ENCODE measurements at regions not wholly inside any gene's neighbourhood (a gene's known extent, or its start where the extent isn't known, plus 50 kb on each side); places are given as distances from the start of the nearest gene placed in this dataset.

DNA sequence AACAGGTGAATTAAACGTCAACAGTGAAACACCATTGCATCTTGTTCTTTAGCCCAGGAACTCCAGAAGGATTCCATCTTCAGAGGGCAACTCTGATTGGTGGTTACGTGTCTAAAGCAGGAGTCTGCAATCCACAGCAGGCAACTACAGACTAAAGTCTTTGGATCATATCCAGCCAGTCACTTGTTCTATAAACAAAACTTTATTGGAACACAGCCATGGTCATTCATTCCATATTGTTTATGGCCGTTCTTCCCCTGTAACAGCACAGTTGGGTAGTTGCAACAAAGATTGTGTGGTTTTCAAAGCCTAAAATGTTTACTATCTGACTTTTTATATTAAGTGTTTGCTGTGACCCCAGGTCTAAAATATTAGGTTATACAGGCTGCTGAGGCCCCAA, 94.7 kb upstream of the IMMP2L start:
- Histone ChIP-seq H4K5ac (ENCODE audit: insufficient read length, low read depth, low read length) (no peak overlapping the region), H3K18ac (ENCODE audit: insufficient read length, low read depth, low read length) (no peak overlapping the region), H2BK12ac (ENCODE audit: insufficient read length, low read depth, low read length) (no peak overlapping the region), H3K23ac (ENCODE audit: insufficient read length, low read depth, low read length) (no peak overlapping the region), H3K9me3 (ENCODE audit: control insufficient read depth, low read depth, low read length) (no peaks in the 10 kb centered on the region), H3K56ac (ENCODE audit: insufficient read length, low read depth, low read length) (no peak overlapping the region), H2BK5ac (ENCODE audit: insufficient read length, low read length) (no peak overlapping the region), H4K91ac (ENCODE audit: insufficient read length, low read depth, low read length) (no peak overlapping the region), H3K27me3 (ENCODE audit: insufficient read depth, low read length) (no peaks in the 10 kb centered on the region), H3K79me2 (ENCODE audit: insufficient read depth, low read length) (no peaks in the 10 kb centered on the region), H3K23me2 (ENCODE audit: insufficient read length, low read depth, low read length, poor library complexity, severe bottlenecking) (no peaks in the 10 kb centered on the region), H4K20me1 (ENCODE audit: control insufficient read depth, insufficient read depth, insufficient read length) (no peaks in the 10 kb centered on the region), H3K4me1 (ENCODE audit: insufficient read depth, low read length) (no peaks in the 10 kb centered on the region), H3K14ac (ENCODE audit: insufficient read depth, low read length) (no peak overlapping the region), H2BK15ac (ENCODE audit: low read depth, low read length) (no peak overlapping the region), H3K4ac (ENCODE audit: low read depth, low read length) (no peak overlapping the region), H2BK120ac (ENCODE audit: low read depth, low read length, poor library complexity, severe bottlenecking) (no peak overlapping the region), H3K79me1 (ENCODE audit: insufficient read depth, low read depth, low read length, poor library complexity, severe bottlenecking) (no peaks in the 10 kb centered on the region), H4K8ac (replicated peaks; ENCODE audit: insufficient read length, low read depth, low read length) (no peak overlapping the region), H3K27ac (ENCODE audit: insufficient read length, low read depth, low read length) (no peak overlapping the region), H2BK20ac (ENCODE audit: low read depth, low read length, poor library complexity, severe bottlenecking) (no peak overlapping the region), H2AFZ (ENCODE audit: low read length) (no peak overlapping the region), H3T11ph (ENCODE audit: low read length) (no peak overlapping the region), H3K4me2 (ENCODE audit: insufficient read depth, insufficient read length, low read length) (no peak overlapping the region), H2AK5ac (ENCODE audit: insufficient read length, low read length) (no peak overlapping the region), H3K9ac (ENCODE audit: extremely low read depth, insufficient read length, low read length) (no peak overlapping the region)
- Mint-ChIP-seq H3K27me3 (ENCODE audit: low read depth) (peaks cover 2% of the 10 kb centered on the region; the same call in 1 of the 2 replicates), H3K27ac (no peak overlapping the region), H3K4me3 (no peak overlapping the region), H3K36me3 (ENCODE audit: insufficient read depth in 1 of 3, low read depth in 3 of 3) (peaks cover 0 to 6% (median 2%) of the 10 kb centered on the region in 3 experiments; a peak in 3 of 7 replicates), H3K9me3 (peaks cover 5 to 7% of the 10 kb centered on the region in 2 experiments; a peak in 4 of 5 replicates), H3K4me1 (no peaks in the 10 kb centered on the region)
- no peak for DNase-seq
- WGBS (ENCODE audit: extremely low coverage, insufficient read length, low lambda C conversion rate), result no CpG with 5 or more reads among the region's 3 CpGs
- TF ChIP-seq, protein P1, sequence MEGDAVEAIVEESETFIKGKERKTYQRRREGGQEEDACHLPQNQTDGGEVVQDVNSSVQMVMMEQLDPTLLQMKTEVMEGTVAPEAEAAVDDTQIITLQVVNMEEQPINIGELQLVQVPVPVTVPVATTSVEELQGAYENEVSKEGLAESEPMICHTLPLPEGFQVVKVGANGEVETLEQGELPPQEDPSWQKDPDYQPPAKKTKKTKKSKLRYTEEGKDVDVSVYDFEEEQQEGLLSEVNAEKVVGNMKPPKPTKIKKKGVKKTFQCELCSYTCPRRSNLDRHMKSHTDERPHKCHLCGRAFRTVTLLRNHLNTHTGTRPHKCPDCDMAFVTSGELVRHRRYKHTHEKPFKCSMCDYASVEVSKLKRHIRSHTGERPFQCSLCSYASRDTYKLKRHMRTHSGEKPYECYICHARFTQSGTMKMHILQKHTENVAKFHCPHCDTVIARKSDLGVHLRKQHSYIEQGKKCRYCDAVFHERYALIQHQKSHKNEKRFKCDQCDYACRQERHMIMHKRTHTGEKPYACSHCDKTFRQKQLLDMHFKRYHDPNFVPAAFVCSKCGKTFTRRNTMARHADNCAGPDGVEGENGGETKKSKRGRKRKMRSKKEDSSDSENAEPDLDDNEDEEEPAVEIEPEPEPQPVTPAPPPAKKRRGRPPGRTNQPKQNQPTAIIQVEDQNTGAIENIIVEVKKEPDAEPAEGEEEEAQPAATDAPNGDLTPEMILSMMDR (conservative IDR thresholded peaks at IDR 0.05), result no peak
